ENCODE measurements at regions not wholly inside any gene's neighbourhood (a gene's known extent, or its start where the extent isn't known, plus 50 kb on each side); places are given as distances from the start of the nearest gene placed in this dataset.
"Not testable (repeated sequence)": the region's sequence is repeated elsewhere in the genome, so short reads cannot be mapped to it uniquely, and the experiment has no call there.

DNA sequence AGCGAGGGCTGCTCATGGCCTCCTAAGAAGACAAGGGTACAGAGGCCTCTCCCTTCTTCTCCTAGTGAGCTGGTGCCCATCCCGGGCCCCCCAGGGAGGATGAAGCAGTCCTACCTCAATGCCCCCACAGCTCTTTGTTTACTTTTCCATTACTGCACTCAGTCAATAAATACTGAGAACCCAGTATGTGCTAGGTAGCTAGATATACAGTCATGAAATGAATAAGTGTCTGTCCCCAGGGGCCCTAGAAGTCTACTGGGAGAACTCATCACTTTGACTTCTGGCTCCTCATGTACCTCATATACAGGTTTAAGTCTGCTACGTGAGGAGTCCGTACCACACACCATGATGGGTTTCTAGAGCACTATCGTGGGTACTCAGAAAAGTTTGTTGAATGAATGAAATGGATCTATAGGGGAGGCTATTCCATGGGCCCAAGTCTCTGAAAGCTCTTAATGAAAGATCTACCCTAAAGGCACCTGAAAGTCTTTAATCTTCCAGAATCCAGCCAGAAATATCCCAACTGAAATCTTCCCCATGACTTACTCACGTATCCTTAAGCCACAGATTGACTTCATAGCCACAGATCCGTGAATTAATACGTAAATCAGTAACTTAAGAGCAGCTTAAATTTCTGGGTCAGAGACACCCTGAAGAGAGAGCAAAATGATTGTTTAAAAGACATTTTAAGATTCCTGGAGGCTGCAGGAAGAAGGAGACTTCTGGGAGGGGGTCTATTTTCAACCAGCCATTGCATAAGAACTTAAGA is 51.6 kb upstream of the POMP start:
- DNase-seq = no peak

DNA sequence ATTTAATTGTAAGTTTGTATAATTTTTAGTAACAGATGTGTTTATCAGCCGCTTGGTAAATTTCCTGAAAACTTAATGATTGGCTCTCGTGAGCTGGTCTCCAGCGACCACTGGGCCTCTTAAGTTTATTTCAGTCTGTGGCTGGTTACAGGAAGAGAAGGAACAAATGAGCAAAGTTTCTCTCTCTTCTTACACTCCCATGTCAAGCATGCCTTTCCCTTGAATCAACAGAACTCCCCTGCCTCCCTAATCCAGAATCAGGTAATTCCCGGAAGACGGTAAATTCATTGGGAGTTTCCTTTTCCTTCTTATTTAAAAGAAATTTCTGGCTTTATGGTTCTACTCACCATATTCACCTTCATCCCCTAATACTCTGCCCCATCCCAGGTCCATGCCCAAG is 52.5 kb upstream of the POMP start:
- DNase-seq = no peak

DNA sequence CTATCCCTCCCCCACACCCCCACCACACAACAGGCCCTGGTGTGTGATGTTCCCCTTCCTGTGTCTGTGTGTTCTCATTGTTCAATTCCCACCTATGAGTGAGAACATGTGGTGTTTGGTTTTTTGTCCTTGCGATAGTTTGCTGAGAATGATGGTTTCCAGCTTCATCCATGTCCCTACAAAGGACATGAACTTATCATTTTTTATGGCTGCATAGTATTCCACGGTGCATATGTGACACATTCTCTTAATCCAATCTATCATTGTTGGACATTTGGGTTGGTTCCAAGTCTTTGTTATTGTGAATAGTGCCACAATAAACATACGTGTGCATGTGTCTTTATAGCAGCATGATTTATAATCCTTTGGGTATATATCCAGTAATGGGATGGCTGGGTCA is 53.8 kb upstream of the POMP start:
- not testable (repeated sequence) for DNase-seq

- DNase-seq = no peak
These were observed 55.8 kb upstream of the POMP start for GRCh38 chr13:28603043-28603664.

- DNase-seq = no peak
These were observed 56.4 kb upstream of the POMP start for GRCh38 chr13:28602580-28602979.

GRCh38 chr13:28601581-28601980 is 57.3 kb upstream of the POMP start:
- DNase-seq = no peak

GRCh38 chr13:28597641-28598040 is 61.3 kb upstream of the POMP start:
- DNase-seq = no peak

DNA sequence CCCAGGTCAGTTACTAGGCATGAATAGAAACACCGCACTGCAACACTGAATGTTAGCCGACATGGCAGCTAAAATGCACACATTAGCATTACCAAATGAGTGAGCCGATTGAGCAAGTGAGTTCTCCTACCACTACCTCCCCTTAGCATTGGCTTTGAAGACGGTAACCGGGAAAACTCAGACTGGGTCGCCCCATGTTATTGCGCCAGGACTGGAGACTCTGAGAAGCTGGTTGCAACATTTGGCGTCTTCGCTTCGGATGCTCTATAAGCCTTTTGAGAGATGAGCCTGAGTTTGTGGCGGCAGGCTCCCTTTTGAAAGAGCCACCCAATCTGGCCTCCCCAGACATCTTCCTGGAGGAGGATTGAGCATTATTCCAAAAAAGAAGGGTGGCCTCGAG is 68.5 kb upstream of the POMP start:
- no peak for DNase-seq

DNA sequence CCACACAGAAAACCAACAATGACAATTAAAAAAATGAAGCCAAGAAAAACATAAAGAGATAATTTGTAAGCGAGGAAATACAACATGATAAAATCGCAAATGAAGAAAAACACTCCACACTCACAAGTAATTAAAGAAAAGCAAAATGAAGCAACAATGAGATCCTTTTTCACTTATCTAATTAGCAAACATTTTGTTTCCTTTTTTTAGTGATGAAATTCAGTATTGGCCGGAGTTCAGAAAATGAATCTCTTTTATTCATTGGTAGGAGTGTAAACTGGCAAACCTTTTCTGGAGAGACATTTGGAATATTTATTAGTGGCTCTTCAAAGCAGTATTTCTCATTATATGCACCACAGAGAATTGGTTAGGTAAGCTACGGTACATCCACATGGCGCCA is 70.6 kb upstream of the POMP start:
- DNase-seq = no peak

DNA sequence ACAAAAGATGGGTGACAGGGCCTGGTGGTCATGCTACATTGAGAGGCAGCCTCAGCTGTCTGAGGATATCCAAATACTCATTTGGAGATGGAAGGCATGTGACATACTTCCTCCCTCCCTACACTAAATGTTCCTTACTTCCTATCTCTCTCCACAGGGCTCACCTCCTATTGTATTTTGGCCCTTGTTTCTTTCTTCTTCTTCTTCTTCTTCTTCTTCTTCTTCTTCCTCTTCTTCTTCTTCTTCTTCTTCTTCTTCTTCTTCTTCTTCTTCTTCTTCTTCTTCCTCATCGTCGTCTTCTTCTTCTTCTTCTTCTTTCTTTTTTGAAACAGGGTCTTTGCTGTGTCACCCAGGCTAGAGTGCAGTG is 71.8 kb upstream of the POMP start:
- no peak for DNase-seq

- DNase-seq = no peak
These were observed 72.3 kb upstream of the POMP start for GRCh38 chr13:28586439-28587173.

GRCh38 chr13:28585561-28585960 is 73.4 kb upstream of the POMP start:
- no peak for DNase-seq

DNA sequence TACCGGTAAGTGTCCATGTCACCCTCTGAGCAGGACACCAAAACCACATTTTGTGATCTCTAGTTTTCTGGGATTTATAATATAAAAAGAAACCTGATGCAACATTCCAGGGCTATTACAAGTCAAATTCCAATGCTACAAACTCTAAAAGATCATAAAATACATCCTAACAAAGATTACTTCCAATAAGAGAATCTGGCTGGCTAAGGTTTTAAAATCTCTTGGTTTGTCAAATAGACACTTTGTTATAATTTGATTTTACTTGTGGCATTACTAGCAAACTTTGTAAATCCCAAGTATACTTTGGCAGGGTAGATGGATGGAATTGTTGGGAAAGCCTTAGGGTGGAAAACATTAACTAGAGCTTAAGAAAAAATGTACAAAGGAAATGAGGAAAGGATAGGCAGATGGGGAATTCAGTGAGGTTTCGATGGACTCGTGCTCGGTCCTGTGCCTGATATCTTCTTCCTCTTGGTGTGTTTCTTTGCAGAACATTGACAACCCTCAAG is 74.0 kb upstream of the POMP start:
- DNase-seq = no peak

GRCh38 chr13:28583651-28584091 is 75.3 kb upstream of the POMP start:
- DNase-seq = no peak

GRCh38 chr13:28582892-28583240 is 76.1 kb upstream of the POMP start:
- no peak for DNase-seq

DNA sequence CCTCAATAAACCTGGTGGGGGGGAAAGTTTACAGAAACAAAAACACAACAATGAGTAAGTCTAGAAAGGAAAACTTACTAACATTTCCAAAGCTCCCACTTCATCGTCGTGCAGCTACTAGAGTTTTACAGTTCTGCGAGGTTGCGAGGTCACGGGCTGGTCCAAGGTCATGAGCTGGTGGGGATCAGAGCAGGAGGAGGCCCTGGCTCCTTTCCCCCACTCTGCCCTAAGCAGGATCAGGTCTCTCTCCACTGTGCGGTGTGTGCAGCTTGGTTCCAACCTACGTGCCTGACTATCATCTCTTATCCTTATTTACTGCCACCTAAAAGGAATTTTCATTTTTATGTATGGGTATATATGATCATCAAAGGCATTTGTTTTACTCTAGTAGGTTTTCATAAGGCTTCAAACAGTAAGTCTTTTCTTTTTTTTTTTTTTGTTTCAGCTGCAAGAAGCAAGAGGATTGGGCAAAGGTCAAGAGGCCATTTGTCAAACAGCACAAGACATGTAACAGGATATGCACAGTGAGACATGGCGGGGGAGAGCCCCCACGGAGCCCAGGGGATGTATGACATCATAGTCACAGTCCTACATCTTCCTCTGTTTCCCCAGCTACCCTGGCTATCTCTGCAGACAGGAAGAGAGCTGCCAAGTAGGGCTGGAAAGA is 76.6 kb upstream of the POMP start:
- DNase-seq = no peak

GRCh38 chr13:28581451-28581850 is 77.5 kb upstream of the POMP start:
- no peak for DNase-seq

- no peak for DNase-seq
These were observed 79.2 kb upstream of the POMP start for GRCh38 chr13:28579736-28580135.

- DNase-seq = no peak
These were observed 79.6 kb upstream of the POMP start for GRCh38 chr13:28579322-28579721.

GRCh38 chr13:28576067-28576466 is 81.1 kb upstream of the FLT1 start:
- no peak for DNase-seq

GRCh38 chr13:28575200-28575599 is 80.3 kb upstream of the FLT1 start:
- no peak for DNase-seq

GRCh38 chr13:28574617-28575142 is 79.8 kb upstream of the FLT1 start:
- DNase-seq = no peak
